HEK293 (cell line): ENCODE measurements at regions not wholly inside any gene's neighbourhood (a gene's known extent, or its start where the extent isn't known, plus 50 kb on each side); places are given as distances from the start of the nearest gene placed in this dataset.

Experiments used
- CTCF ChIA-PET: fragments of 350-600 bp; formaldehyde crosslinking; extraction: SDS; loops from one replicate; lab custom pipeline; 2021; ENCODE audit warnings: antibody characterized with exemption; lab: Yijun Ruan, JAX
- POLR2A ChIA-PET: fragments of 300-600 bp; formaldehyde crosslinking; extraction: SDS; loops from one replicate; lab custom pipeline; 2020; ENCODE audit warnings: antibody characterized with exemption, inconsistent platforms; lab: Yijun Ruan, JAX
- H3K27ac ChIP-seq: fragments of 200-500 bp; sonication (Bioruptor generic); 2 replicates; pipeline ENCODE4 v1.5.1; 2014; ENCODE audit warnings: low read depth, low read length, control low read depth, inconsistent platforms; ENCODE audit errors: extremely low read depth
- H3K36me3 ChIP-seq, 2 experiments: fragments of 200-500 bp in 1 of 2; sonication (Bioruptor generic) in 1 of 2; 1 replicate in 1 of 2; 2 replicates in 1 of 2; pipeline ENCODE4 v1.5.1; 2014 to 2017; ENCODE audit warnings: inconsistent platforms in 2 of 2, low read length in 2 of 2; ENCODE audit not compliant: control insufficient read depth in 2 of 2, insufficient read depth in 1 of 2
- H3K4me1 ChIP-seq: fragments of 200-500 bp; sonication (Bioruptor generic); 2 replicates; pipeline ENCODE4 v1.5.1; 2014; ENCODE audit warnings: mild to moderate bottlenecking, low read length, inconsistent platforms; ENCODE audit not compliant: control insufficient read depth, insufficient read depth
- H3K4me3 ChIP-seq: 2 replicates; pipeline ENCODE4 v1.5.1; 2011; ENCODE audit warnings: low read depth, mild to moderate bottlenecking, control low read depth, low read length, moderate library complexity
- H3K9me3 ChIP-seq: fragments of 200-500 bp; sonication (Bioruptor generic); 2 replicates; pipeline ENCODE4 v1.5.1; 2014; ENCODE audit warnings: low read depth, low read length, inconsistent platforms; ENCODE audit not compliant: control insufficient read depth, insufficient read depth
- EGR2 ChIP-seq: fragments of 450-650 bp; formaldehyde crosslinking; IDR thresholded peaks from 2 replicates; pipeline ENCODE4 v1.5.1; 2016; ENCODE audit warnings: low read depth, missing biosample characterization, missing genetic modification characterization
- KLF16 ChIP-seq: fragments of 450-650 bp; formaldehyde crosslinking; IDR thresholded peaks from 2 replicates; pipeline ENCODE4 v1.5.1; 2017; ENCODE audit warnings: missing biosample characterization, missing genetic modification characterization
- KLF7 ChIP-seq: fragments of 450-650 bp; formaldehyde crosslinking; IDR thresholded peaks from 2 replicates; pipeline ENCODE4 v1.5.1; 2016; ENCODE audit warnings: missing biosample characterization, missing genetic modification characterization, borderline replicate concordance
- OVOL3 ChIP-seq: fragments of 450-650 bp; formaldehyde crosslinking; IDR thresholded peaks from 2 replicates; pipeline ENCODE4 v1.5.1; 2016; ENCODE audit warnings: missing biosample characterization, missing genetic modification characterization
- PRDM10 ChIP-seq: fragments of 450-650 bp; formaldehyde crosslinking; IDR thresholded peaks from 2 replicates; pipeline ENCODE4 v1.5.1; 2016; ENCODE audit warnings: missing biosample characterization, missing genetic modification characterization
- ZBTB11 ChIP-seq: fragments of 450-650 bp; formaldehyde crosslinking; conservative IDR thresholded peaks from 2 replicates; pipeline ENCODE4 v1.5.1; 2016; ENCODE audit warnings: low read depth, missing biosample characterization, missing genetic modification characterization
- ZBTB48 ChIP-seq: fragments of 450-650 bp; formaldehyde crosslinking; IDR thresholded peaks from 2 replicates; pipeline ENCODE4 v1.5.1; 2016; ENCODE audit warnings: missing biosample characterization, missing genetic modification characterization
- ZEB2 ChIP-seq: fragments of 450-650 bp; formaldehyde crosslinking; IDR thresholded peaks from 2 replicates; pipeline ENCODE4 v1.5.1; 2016; ENCODE audit warnings: missing biosample characterization, missing genetic modification characterization
- ZNF121 ChIP-seq: fragments of 450-650 bp; formaldehyde crosslinking; IDR thresholded peaks from 2 replicates; pipeline ENCODE4 v1.5.1; 2016; ENCODE audit warnings: missing biosample characterization, missing genetic modification characterization
- ZNF155 ChIP-seq: fragments of 450-650 bp; formaldehyde crosslinking; IDR thresholded peaks from 2 replicates; pipeline ENCODE4 v1.5.1; 2016; ENCODE audit warnings: missing biosample characterization, missing genetic modification characterization
- ZNF184 ChIP-seq: fragments of 450-650 bp; IDR thresholded peaks from 2 replicates; pipeline ENCODE4 v1.5.1; 2018; ENCODE audit warnings: missing biosample characterization, mild to moderate bottlenecking, missing genetic modification characterization
- ZNF24 ChIP-seq: fragments of 450-650 bp; formaldehyde crosslinking; IDR thresholded peaks from 2 replicates; pipeline ENCODE4 v1.5.1; 2016; ENCODE audit warnings: missing biosample characterization, missing genetic modification characterization
- ZNF341 ChIP-seq: fragments of 450-650 bp; formaldehyde crosslinking; IDR thresholded peaks from 2 replicates; pipeline ENCODE4; 2016; ENCODE audit warnings: low read depth, missing biosample characterization, missing genetic modification characterization
- ZNF529 ChIP-seq: fragments of 450-650 bp; formaldehyde crosslinking; IDR thresholded peaks from 2 replicates; pipeline ENCODE4 v1.5.1; 2017; ENCODE audit warnings: missing genetic modification characterization, missing biosample characterization; ENCODE audit not compliant: insufficient replicate concordance
- ZNF548 ChIP-seq: fragments of 450-650 bp; formaldehyde crosslinking; IDR thresholded peaks from 2 replicates; pipeline ENCODE4 v1.5.1; 2016; ENCODE audit warnings: missing biosample characterization, missing genetic modification characterization
- ZNF621 ChIP-seq: fragments of 450-650 bp; formaldehyde crosslinking; IDR thresholded peaks from 2 replicates; pipeline ENCODE4 v1.5.1; 2017; ENCODE audit warnings: missing biosample characterization, missing genetic modification characterization
- ZNF639 ChIP-seq: fragments of 450-650 bp; formaldehyde crosslinking; IDR thresholded peaks from 2 replicates; pipeline ENCODE4 v1.5.1; 2016; ENCODE audit warnings: missing biosample characterization, missing genetic modification characterization
- ZNF707 ChIP-seq: fragments of 450-650 bp; formaldehyde crosslinking; IDR thresholded peaks from 2 replicates; pipeline ENCODE4 v1.5.1; 2016; ENCODE audit warnings: missing biosample characterization, missing genetic modification characterization
- ZNF777 ChIP-seq: fragments of 450-650 bp; formaldehyde crosslinking; IDR thresholded peaks from 2 replicates; pipeline ENCODE4 v1.5.1; 2017; ENCODE audit warnings: missing biosample characterization, missing genetic modification characterization, borderline replicate concordance
- ZNF785 ChIP-seq: fragments of 450-650 bp; formaldehyde crosslinking; IDR thresholded peaks from 2 replicates; pipeline ENCODE4 v1.5.1; 2016; ENCODE audit warnings: missing biosample characterization, missing genetic modification characterization
- ZSCAN23 ChIP-seq: fragments of 450-650 bp; formaldehyde crosslinking; IDR thresholded peaks from 2 replicates; pipeline ENCODE4 v1.5.1; 2016; ENCODE audit warnings: missing biosample characterization, missing genetic modification characterization
- ZXDB ChIP-seq: fragments of 450-650 bp; formaldehyde crosslinking; IDR thresholded peaks from 2 replicates; pipeline ENCODE4 v1.5.1; 2016; ENCODE audit warnings: missing biosample characterization, missing genetic modification characterization

- no peak overlapping the region for H3K27ac ChIP-seq
- H3K4me3 ChIP-seq = no peak overlapping the region
- CTCF ChIA-PET = no interaction called here
- no peaks in the 10 kb centered on the region for H3K9me3 ChIP-seq
- H3K36me3 ChIP-seq = no peaks in the 10 kb centered on the region
- TF ChIP-seq ZNF639 (tag by site-specific recombination) = no peak
- TF ChIP-seq ZNF529 (tag by site-specific recombination) = no peak
- no peak for TF ChIP-seq KLF16 (tag by site-specific recombination)
- no peak for TF ChIP-seq ZNF707 (tag by site-specific recombination)
- TF ChIP-seq ZNF777 (tag by site-specific recombination) = no peak
- no peak for TF ChIP-seq ZNF24 (tag by site-specific recombination)
- TF ChIP-seq EGR2 (tag by site-specific recombination) = no peak
- no peak for TF ChIP-seq ZNF121 (tag by site-specific recombination)
- no peak for TF ChIP-seq ZBTB48 (tag by site-specific recombination)
- no peak for TF ChIP-seq ZNF341 (tag by site-specific recombination)
- TF ChIP-seq ZNF155 (tag by site-specific recombination) = no peak
- POLR2A ChIA-PET = no interaction called here
- H3K4me1 ChIP-seq = no peaks in the 10 kb centered on the region
These were observed 154.4 kb upstream of the STK32A start for GRCh38 chr5:147080391-147080790.

- Histone ChIP-seq H3K4me3 (no peak overlapping the region), H3K9me3 (no peaks in the 10 kb centered on the region), H3K4me1 (no peaks in the 10 kb centered on the region), H3K27ac (no peak overlapping the region), H3K36me3 (no peaks in the 10 kb centered on the region)
- ChIA-PET CTCF (no interaction called here), POLR2A (no interaction called here)
- no peak for TF ChIP-seq ZEB2 (tag by site-specific recombination)
- no peak for TF ChIP-seq ZBTB11 (tag by site-specific recombination)
- TF ChIP-seq ZXDB = no peak
- no peak for TF ChIP-seq ZNF548 (tag by site-specific recombination)
- TF ChIP-seq OVOL3 (tag by site-specific recombination) = no peak
- TF ChIP-seq ZNF785 (tag by site-specific recombination) = no peak
- TF ChIP-seq ZSCAN23 = no peak
- no peak for TF ChIP-seq PRDM10 (tag by site-specific recombination)
- TF ChIP-seq ZNF184 (tag by site-specific recombination) = no peak
- no peak for TF ChIP-seq ZNF621 (tag by site-specific recombination)
- no peak for TF ChIP-seq KLF7
These were observed 153.5 kb upstream of the STK32A start for GRCh38 chr5:147081311-147081764.
